Fibroblast of skin of left biceps (primary cell): ENCODE measurements at regions not wholly inside any gene's neighbourhood (a gene's known extent, or its start where the extent isn't known, plus 50 kb on each side); places are given as distances from the start of the nearest gene placed in this dataset.

Source experiments
- DNase-seq, 2 experiments: peaks; one replicate each; pipeline ENCODE4 v3.0.0-alpha.2; 2013; ENCODE audit warnings: low read depth in 2 of 2

- DNase-seq = no peak
Measured at GRCh38 chr4:10929818-10930217, 245.2 kb upstream of the CLNK start.

- DNase-seq = no peak
Measured at GRCh38 chr4:10925996-10926395, 241.4 kb upstream of the CLNK start.

DNA sequence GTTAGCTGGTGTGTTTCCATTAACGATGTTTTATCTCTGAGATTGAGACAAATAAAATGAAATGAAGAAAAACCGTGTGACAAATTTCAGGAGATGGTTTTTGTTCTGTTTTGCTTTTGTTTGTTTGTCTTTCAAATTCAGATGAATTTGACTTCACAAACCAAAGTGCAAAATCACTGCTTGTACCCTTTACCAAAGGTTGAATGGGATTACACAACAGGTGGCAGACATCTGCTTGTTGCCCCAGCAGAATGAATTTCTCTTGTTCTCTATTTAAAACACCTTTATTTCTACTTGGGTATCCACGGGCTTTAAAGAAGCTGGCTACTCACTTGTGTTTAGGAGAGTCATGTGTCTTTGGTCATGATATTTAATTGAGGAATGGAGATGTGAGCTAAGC lies 239.7 kb upstream of the CLNK start:
- no peak for DNase-seq

GRCh38 chr4:10917566-10917965 lies 233.0 kb upstream of the CLNK start:
- peak; percentile 71 to 74 for DNase-seq

DNA sequence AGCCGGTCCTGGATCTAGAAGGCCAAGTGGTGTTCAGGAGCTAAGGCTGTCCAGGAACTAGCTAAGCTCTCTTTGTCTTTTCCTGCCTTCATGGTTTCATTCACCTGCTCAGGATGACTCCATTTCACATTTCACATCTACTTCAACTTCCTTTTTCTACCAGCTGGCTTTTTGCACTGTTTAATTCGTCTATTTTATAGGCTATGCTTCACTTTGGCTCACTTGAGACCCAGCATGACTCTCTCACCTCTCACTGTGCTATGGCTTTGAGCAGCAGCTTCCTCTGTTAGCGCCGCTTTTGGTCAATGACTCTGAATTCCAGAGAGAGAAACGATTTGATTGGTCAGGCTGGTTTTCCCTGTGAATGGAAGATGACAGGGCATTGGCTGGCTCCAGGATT lies 213.5 kb upstream of the CLNK start:
- DNase-seq = no peak

- DNase-seq = no peak
Measured at GRCh38 chr4:10897076-10897475, 212.5 kb upstream of the CLNK start.

DNA sequence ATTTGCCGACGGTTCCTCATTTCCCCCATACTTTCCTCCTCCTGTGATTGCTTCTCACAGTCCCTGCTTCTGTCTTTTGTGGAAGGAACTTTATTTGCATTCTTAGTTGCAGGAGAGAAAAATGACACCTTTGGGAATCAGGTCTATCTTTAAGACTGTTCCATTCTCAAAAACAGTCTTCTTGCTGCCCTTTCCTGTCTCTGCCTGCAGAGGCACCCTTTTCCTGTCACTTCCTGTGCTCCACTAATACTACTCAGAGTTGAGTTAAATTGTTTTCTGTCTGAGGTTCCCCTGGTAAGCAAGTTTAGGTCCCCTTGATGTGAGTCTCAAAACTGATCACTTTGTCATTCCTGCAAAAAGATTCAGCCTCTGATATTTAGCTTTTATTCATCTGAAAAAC lies 208.8 kb upstream of the CLNK start:
- DNase-seq = no peak

DNA sequence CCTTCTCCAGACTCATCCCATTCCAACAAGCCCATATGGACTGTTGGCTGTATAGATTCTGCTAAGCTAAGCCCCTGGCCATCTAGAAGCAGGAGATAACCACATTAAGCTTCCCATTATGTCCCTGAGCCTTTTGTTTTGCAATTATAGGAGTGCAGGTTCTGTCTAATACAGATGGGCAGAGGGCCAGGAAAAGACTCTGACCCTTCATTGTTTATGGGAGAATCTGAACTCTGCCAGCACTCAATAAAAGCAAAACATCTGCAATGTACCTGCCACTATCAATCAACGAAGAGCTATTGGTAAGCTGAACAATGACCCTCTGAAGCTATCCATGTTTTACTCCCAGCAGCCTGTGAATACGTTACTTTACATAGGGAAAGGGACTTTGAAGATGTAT lies 207.3 kb upstream of the CLNK start:
- no peak for DNase-seq

DNA sequence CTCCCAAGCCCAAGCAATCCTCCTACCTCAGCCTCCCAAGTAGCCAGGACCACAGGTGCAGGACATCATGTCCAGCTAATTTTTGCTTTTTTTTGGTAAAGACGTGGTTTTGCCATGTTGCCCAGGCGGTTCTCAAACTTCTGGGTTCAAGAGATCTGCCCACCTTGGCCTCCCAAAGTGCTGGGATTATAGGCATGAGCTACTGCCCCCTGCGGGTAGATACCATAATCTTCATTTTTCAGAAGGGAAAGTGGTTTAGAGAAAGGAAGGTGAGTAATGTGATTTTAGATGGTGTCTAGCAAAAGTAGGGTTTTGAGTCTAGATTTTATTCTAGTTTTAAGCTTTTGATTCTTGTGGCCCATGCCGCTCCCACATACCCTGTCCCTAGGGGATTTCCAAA lies 205.3 kb upstream of the CLNK start:
- DNase-seq = no peak

- no peak for DNase-seq
Measured at GRCh38 chr4:10879411-10880110, 195.0 kb upstream of the CLNK start.

GRCh38 chr4:10878861-10879260 lies 194.3 kb upstream of the CLNK start:
- DNase-seq = no peak

DNA sequence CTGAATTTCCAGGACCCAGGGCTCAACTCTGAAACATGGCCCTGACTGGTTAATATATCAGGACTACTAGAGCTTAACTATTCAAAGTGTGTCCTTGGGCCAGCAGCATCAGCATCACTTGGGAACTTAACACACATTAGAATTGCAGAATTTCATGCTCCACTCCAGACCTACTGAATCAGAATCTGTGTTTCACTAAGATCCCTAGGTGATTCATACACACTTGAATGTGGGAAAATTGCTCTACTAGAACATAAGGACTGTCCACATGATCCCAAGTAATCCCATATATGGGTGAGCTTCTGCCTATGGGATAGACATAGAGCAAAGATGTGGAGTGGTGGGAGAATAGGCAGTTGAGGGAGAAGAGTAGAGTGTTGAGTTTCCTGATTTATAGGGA lies 192.5 kb upstream of the CLNK start:
- DNase-seq = no peak

DNA sequence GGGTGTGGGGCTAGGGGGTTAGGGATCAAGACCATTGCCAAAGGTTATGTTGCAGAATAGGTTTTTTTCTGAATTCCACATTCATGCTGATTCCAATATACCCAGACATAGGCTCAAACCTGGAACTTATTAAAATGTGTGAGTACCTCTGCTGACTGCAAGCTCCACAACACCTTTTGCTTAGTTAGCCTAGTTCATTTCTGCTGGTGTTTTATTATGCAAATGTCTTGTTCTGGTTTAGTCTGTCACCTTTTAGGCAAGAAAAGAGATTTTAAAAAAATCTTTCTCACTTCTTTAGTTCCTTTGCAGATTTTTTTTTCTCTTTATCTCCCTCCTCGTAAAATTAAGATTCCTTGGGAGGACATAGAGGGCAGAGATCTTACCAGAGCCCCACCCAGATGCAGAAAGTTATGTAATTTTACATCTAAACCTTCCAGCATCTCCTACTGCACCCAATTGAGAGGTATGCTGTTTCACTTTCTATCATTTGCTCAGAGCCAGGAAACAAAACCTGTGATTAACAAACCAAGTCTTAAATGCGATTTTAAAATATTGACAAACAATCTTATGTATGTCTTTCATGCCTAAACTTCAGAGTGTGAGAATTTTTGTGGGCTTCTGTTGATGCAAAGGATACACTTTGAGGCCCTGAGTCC lies 190.7 kb upstream of the CLNK start:
- DNase-seq = no peak

DNA sequence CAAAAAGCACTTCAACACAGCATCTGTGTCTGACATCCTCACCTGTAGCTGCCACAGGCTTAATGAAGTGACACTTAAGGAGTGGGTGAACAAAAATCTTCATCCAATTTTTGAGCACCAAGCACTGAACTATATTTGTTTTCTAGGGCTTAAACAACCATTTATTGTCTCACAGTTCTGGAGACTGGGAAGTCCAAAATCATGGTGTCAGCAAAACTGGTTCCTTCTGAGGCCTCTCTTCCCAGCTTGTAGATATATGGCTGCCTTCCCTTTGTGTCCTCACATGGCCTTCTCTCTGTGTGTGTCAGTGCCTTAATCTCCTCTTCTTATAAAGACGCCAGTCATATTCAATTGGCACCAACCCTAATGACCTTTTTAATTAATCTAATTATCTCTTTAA lies 189.2 kb upstream of the CLNK start:
- DNase-seq = no peak

GRCh38 chr4:10872833-10873517 lies 188.4 kb upstream of the CLNK start:
- DNase-seq = no peak

- no peak for DNase-seq
Measured at GRCh38 chr4:10866666-10867065, 182.1 kb upstream of the CLNK start.

DNA sequence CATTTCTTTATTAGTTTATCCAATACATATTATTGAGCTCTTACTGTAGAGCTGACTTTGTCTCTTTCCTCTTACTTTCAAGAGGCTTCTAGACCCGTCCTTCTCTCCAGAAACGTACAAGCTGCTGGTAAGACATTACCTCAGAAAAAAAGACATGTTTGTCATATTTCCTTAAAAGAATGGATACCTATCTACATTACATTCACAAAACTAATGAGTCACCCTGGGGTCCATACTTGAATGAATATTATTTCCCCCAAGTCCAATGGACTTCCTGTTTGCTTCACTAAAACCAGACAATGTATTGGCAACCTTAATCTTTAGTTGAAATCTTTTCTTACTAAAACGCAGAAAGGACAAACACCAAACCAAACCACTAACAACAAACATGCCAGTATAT lies 176.5 kb upstream of the CLNK start:
- DNase-seq = no peak

DNA sequence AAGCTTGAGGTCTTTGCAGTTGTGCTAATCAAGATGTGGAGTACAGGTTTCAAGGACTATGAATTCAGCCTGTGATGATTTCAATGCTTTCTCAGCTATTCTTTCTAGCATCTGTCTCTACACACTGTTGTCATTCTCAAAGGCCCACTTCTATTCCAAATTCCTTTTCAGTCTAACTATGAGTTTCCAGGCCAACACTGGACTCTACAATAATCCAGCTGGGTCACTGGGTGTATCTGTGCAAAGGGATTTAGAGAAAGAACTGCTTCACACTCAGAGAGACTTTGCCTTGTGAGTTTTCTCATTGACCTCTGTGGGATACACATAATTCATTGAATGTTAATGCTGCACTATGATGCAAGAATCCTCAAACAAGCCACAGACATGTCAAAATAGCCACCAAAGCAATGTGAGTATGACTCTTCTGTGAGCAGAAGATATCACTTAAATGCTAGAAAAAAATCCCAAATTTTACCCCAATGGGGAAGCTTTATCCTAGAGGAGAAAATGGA lies 171.8 kb upstream of the CLNK start:
- no peak for DNase-seq

- DNase-seq = no peak
Measured at GRCh38 chr4:10853196-10853595, 168.6 kb upstream of the CLNK start.

GRCh38 chr4:10841697-10842096 lies 157.1 kb upstream of the CLNK start:
- no peak for DNase-seq

GRCh38 chr4:10837151-10837550 lies 152.6 kb upstream of the CLNK start:
- DNase-seq = no peak

DNA sequence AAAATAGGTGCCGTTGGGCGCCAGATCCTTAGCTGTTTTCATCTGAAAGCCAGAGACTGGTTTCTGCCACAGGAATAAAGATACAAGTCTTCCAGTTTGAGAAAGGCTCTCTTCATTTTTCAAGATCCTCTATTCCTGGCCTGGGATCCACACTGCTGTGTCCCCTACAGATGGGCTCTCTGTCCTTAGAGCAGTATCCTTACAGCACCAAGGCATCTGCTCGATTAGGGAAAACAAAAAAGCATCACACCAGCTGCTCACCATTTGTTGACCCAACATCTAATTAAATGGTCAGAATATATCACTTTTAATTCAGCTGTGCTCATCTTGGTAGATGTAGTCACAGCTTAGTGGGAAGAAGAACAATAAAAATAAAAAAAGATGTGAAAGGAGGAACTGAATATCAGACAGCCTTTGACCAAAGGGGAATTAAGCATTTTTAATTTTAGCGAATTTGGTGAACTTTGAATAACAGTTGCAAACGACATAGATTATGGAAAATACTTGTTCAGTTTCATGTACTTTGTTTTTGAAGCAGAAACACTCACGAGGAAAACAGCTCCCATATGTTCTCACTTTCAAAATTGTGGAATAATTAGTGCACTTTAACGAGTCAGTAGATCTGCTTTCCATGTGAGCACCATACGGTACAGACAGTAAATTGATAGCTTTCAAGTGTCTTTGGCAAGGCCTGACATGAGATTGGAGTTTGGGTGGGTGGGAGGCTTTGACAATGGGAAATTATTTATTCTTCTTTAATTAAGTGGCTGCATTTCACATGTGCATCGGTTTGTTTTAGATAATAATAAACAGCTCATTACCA lies 148.4 kb upstream of the CLNK start:
- DNase-seq = no peak
